Tibial nerve (tissue), 4 donors: ENCODE measurements at regions not wholly inside any gene's neighbourhood (a gene's known extent, or its start where the extent isn't known, plus 50 kb on each side); places are given as distances from the start of the nearest gene placed in this dataset.

Experiments used
- DNase-seq, 2 donors: peaks; one replicate each; pipeline ENCODE4 v3.0.0-alpha.2; 2019; ENCODE audit warnings: low spot score in 2 of 2
- H3K27ac ChIP-seq, 4 donors: fragments of 200-600 bp; sonication (generic) in 3 of 4; one replicate each; pipeline ENCODE4 v1.5.1; 2017 to 2019; ENCODE audit warnings: mild to moderate bottlenecking in 1 of 4
- H3K27me3 ChIP-seq, 2 donors: fragments of 200-600 bp; sonication (generic) in 1 of 2; one replicate each; pipeline versions ENCODE4 v1.5.1 to v1.6.0; 2017 to 2019
- H3K36me3 ChIP-seq, 3 donors: fragments of 200-600 bp; sonication (generic); one replicate each; pipeline ENCODE4 v1.5.1; 2018 to 2019
- H3K4me1 ChIP-seq, 4 donors: fragments of 200-600 bp; sonication (generic) in 3 of 4; one replicate each; pipeline ENCODE4 v1.5.1; 2017 to 2019
- H3K4me3 ChIP-seq, 4 donors: fragments of 200-600 bp; sonication (generic) in 3 of 4; one replicate each; pipeline ENCODE4 v1.5.1; 2017 to 2019; ENCODE audit warnings: mild to moderate bottlenecking in 1 of 4, moderate library complexity in 1 of 4
- H3K9me3 ChIP-seq, 4 donors: fragments of 200-600 bp; sonication (generic) in 3 of 4; one replicate each; pipeline ENCODE4 v1.5.1; 2017 to 2019
- EP300 ChIP-seq, 2 donors: sonication (generic); formaldehyde crosslinking; IDR thresholded peaks; one replicate each; pipeline ENCODE4 v1.6.1; 2017; ENCODE audit warnings: antibody characterized with exemption in 2 of 2, mild to moderate bottlenecking in 1 of 2
- POLR2A ChIP-seq, 2 donors: fragments of 450-650 bp; IDR thresholded peaks; one replicate each; pipeline ENCODE4 v1.6.1; 2017; ENCODE audit warnings: antibody characterized with exemption in 2 of 2, mild to moderate bottlenecking in 2 of 2, moderate library complexity in 2 of 2
- WGBS, 2 donors: methylation state at CpG; one replicate each; pipeline ENCODE4 v1.1.5; 2018; 5-methylcytosine and 5-hydroxymethylcytosine counted together
- TF ChIP-seq, protein P1 (sequence below), 5 experiments: fragments of 200-600 bp in 3 of 5; fragments of 450-650 bp in 2 of 5; sonication (generic) in 3 of 5; IDR thresholded peaks; one replicate each; pipeline ENCODE4 v1.5.1; 2016 to 2019; ENCODE audit warnings: antibody characterized with exemption in 5 of 5, mild to moderate bottlenecking in 3 of 5, moderate library complexity in 2 of 5

DNA sequence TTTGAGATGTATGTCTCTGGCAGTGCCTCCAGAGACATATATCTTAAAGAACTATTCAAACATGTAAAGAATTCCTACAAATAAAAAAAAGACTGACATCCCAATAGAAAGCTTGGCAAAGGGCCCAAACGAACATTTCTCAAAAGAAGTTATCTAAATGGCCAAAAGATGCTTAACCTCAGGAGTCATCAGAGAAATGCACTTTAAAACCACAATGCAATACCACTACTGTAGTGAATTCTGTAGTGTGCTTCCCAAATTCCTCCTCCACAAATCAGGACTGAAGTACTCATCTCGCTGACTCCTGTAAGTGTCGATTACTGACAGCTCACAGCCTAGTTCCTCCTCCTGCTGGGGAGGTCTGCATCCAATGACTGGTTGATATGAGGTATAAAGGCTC is 129.0 kb upstream of the MAMLD1 start:
- no peak overlapping the region for H3K4me3 ChIP-seq
- H3K9me3 ChIP-seq: no peaks in the 10 kb centered on the region
- no peaks in the 10 kb centered on the region for H3K4me1 ChIP-seq
- WGBS, 2 donors: 61 to 73% methylated on average over 2 to 3 of the region's 3 CpGs
- no peaks in the 10 kb centered on the region for H3K27me3 ChIP-seq
- no peak for DNase-seq
- H3K36me3 ChIP-seq: no peaks in the 10 kb centered on the region
- H3K27ac ChIP-seq: no peak overlapping the region
- TF ChIP-seq, protein P1, sequence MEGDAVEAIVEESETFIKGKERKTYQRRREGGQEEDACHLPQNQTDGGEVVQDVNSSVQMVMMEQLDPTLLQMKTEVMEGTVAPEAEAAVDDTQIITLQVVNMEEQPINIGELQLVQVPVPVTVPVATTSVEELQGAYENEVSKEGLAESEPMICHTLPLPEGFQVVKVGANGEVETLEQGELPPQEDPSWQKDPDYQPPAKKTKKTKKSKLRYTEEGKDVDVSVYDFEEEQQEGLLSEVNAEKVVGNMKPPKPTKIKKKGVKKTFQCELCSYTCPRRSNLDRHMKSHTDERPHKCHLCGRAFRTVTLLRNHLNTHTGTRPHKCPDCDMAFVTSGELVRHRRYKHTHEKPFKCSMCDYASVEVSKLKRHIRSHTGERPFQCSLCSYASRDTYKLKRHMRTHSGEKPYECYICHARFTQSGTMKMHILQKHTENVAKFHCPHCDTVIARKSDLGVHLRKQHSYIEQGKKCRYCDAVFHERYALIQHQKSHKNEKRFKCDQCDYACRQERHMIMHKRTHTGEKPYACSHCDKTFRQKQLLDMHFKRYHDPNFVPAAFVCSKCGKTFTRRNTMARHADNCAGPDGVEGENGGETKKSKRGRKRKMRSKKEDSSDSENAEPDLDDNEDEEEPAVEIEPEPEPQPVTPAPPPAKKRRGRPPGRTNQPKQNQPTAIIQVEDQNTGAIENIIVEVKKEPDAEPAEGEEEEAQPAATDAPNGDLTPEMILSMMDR (IDR thresholded peaks at IDR 0.05): no peak
- no peak for TF ChIP-seq EP300 (IDR thresholded peaks at IDR 0.05)

- DNase-seq: no peak
- TF ChIP-seq, protein P1 (IDR thresholded peaks at IDR 0.05): no peak
- no peak for TF ChIP-seq POLR2A (IDR thresholded peaks at IDR 0.05)
- TF ChIP-seq EP300 (IDR thresholded peaks at IDR 0.05): no peak
- H3K36me3 ChIP-seq: no peaks in the 10 kb centered on the region
- H3K9me3 ChIP-seq: no peaks in the 10 kb centered on the region
- H3K27me3 ChIP-seq: no peaks in the 10 kb centered on the region
- H3K27ac ChIP-seq: no peak overlapping the region
- H3K4me1 ChIP-seq: no peaks in the 10 kb centered on the region
- 55 to 93% methylated on average over 3 of the region's 3 CpGs for WGBS, 2 donors
- no peak overlapping the region for H3K4me3 ChIP-seq
Measured at GRCh38 chrX:150236327-150236726, 126.8 kb upstream of the MAMLD1 start.

GRCh38 chrX:150238632-150239382 is 124.3 kb upstream of the MAMLD1 start:
- 56 to 61% methylated on average over 6 of the region's 6 CpGs for WGBS, 2 donors
- no peaks in the 10 kb centered on the region for H3K27me3 ChIP-seq
- H3K36me3 ChIP-seq: no peaks in the 10 kb centered on the region
- no peaks in the 10 kb centered on the region for H3K4me1 ChIP-seq
- no peak overlapping the region for H3K27ac ChIP-seq
- no peaks in the 10 kb centered on the region for H3K9me3 ChIP-seq
- no peak overlapping the region for H3K4me3 ChIP-seq
- TF ChIP-seq POLR2A (IDR thresholded peaks at IDR 0.05) (no peak), EP300 (IDR thresholded peaks at IDR 0.05) (no peak)
- TF ChIP-seq, protein P1 (IDR thresholded peaks at IDR 0.05): no peak
- DNase-seq: no peak

GRCh38 chrX:150239946-150240642 is 123.0 kb upstream of the MAMLD1 start:
- H3K27me3 ChIP-seq: no peaks in the 10 kb centered on the region
- no peak for DNase-seq
- no peaks in the 10 kb centered on the region for H3K4me1 ChIP-seq
- no peaks in the 10 kb centered on the region for H3K9me3 ChIP-seq
- 73 to 95% methylated on average over 4 of the region's 4 CpGs for WGBS, 2 donors
- H3K36me3 ChIP-seq: no peaks in the 10 kb centered on the region
- TF ChIP-seq, protein P1 (IDR thresholded peaks at IDR 0.05): no peak
- TF ChIP-seq POLR2A (IDR thresholded peaks at IDR 0.05) (no peak), EP300 (IDR thresholded peaks at IDR 0.05) (no peak)
- H3K27ac ChIP-seq: no peak overlapping the region
- no peak overlapping the region for H3K4me3 ChIP-seq

GRCh38 chrX:150240643-150240970 is 122.5 kb upstream of the MAMLD1 start:
- 63 to 90% methylated on average over 5 of the region's 5 CpGs for WGBS, 2 donors
- DNase-seq: no peak
- Histone ChIP-seq H3K9me3 (peaks cover 0 to 2% (median 0%) of the 10 kb centered on the region in 4 donors), H3K27ac (no peak overlapping the region), H3K27me3 (no peaks in the 10 kb centered on the region), H3K36me3 (no peaks in the 10 kb centered on the region), H3K4me1 (no peaks in the 10 kb centered on the region), H3K4me3 (no peak overlapping the region)
- no peak for TF ChIP-seq EP300 (IDR thresholded peaks at IDR 0.05)
